ENCODE measurements at regions not wholly inside any gene's neighbourhood (a gene's known extent, or its start where the extent isn't known, plus 50 kb on each side); places are given as distances from the start of the nearest gene placed in this dataset.

DNA sequence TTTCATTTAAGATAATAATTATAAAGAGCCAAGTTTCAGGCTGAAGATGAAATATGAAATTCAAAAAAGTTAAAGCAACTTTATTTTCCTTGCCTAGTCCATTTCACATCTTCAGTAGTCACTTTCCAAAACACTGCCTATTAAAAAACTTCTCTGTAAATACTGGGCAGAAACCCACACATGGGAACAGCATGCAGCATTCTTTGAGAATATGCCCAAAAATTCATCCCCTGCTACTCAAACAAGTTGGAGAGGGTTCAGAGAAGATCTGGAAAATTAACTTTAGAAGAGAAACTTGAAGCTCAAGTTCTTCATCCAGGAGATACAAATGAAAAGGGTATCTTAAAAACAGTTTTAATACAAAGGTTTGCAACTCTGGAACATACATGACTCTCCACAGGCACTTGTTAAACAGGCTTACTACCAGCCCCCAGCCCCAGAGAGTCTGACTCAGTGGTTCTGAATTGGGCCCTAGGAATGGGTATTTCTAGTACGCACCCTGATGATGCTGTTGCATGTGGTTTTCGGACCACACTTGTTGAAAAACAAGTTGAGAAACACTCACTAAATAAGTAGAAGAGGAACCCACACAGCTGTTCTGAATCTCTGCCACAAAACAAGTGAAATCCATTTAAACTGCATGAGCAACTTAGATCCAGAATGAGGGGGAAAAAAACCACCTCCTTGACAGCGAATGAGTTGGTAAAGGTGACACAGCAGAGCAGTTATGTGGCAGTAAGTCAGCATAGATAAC, 329.1 kb downstream of the SATB2 start:
- no peak overlapping the region for H3K4me3 Mint-ChIP-seq
- no peaks in the 10 kb centered on the region for H3K36me3 ChIP-seq (ENCODE audit: insufficient read depth, low read length)
- H3K36me3 Mint-ChIP-seq (ENCODE audit: low read depth): no peaks in the 10 kb centered on the region
- H3K4me3 ChIP-seq (ENCODE audit: low read length): no peak overlapping the region
- intact Hi-C loops (cut with DNase I, micrococcal nuclease): no loop called here
- no peaks in the 10 kb centered on the region for H3K4me1 ChIP-seq (ENCODE audit: insufficient read depth, low read length)
- H3K27ac ChIP-seq (ENCODE audit: low read depth in 1 of 2, low read length in 2 of 2): no peak overlapping the region
- DNase-seq: no peak
- H3K4me1 Mint-ChIP-seq (ENCODE audit: low read depth): no peaks in the 10 kb centered on the region
- ChIA-PET POLR2A (no interaction called here), CTCF (no interaction called here)
- TF ChIP-seq, protein P1, sequence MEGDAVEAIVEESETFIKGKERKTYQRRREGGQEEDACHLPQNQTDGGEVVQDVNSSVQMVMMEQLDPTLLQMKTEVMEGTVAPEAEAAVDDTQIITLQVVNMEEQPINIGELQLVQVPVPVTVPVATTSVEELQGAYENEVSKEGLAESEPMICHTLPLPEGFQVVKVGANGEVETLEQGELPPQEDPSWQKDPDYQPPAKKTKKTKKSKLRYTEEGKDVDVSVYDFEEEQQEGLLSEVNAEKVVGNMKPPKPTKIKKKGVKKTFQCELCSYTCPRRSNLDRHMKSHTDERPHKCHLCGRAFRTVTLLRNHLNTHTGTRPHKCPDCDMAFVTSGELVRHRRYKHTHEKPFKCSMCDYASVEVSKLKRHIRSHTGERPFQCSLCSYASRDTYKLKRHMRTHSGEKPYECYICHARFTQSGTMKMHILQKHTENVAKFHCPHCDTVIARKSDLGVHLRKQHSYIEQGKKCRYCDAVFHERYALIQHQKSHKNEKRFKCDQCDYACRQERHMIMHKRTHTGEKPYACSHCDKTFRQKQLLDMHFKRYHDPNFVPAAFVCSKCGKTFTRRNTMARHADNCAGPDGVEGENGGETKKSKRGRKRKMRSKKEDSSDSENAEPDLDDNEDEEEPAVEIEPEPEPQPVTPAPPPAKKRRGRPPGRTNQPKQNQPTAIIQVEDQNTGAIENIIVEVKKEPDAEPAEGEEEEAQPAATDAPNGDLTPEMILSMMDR (IDR thresholded peaks at IDR 0.05): no peak
- H3K27ac Mint-ChIP-seq: no peak overlapping the region
- no peaks in the 10 kb centered on the region for H3K27me3 Mint-ChIP-seq
- H3K9me3 Mint-ChIP-seq: no peaks in the 10 kb centered on the region
- H3K9me3 ChIP-seq (ENCODE audit: control insufficient read depth in 1 of 2, insufficient read depth in 1 of 2, low read length in 2 of 2): no peaks in the 10 kb centered on the region
- ATAC-seq (ENCODE audit: poor library complexity): no peak
- no peaks in the 10 kb centered on the region for H3K27me3 ChIP-seq (ENCODE audit: control insufficient read depth in 1 of 2, insufficient read depth in 2 of 2, low read length in 2 of 2)

DNA sequence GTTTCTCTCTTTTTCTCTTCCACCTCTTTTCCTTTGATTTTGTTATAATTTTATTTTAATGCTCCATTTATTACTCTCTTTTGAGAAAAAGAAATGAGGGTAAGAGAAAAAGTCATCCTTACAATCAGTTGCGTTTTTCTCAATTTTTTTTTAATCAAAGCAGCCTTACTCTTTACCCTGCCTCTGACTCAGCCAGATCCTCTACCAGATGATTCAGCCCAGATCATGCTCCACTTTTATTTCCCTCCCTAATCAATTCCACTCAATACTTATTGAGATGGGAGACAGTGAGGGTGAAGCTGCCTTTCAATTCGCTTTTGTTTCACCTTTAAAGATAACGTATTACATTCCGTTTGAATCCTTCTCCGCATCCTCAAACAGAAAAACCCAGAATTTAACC, 337.9 kb downstream of the SATB2 start:
- Histone ChIP-seq H3K4me3 (ENCODE audit: low read length) (no peak overlapping the region), H3K27me3 (ENCODE audit: control insufficient read depth in 1 of 2, insufficient read depth in 2 of 2, low read length in 2 of 2) (no peaks in the 10 kb centered on the region), H3K9me3 (ENCODE audit: control insufficient read depth in 1 of 2, insufficient read depth in 1 of 2, low read length in 2 of 2) (no peaks in the 10 kb centered on the region), H3K36me3 (ENCODE audit: insufficient read depth, low read length) (no peaks in the 10 kb centered on the region), H3K27ac (ENCODE audit: low read depth in 1 of 2, low read length in 2 of 2) (no peak overlapping the region), H3K4me1 (ENCODE audit: insufficient read depth, low read length) (no peaks in the 10 kb centered on the region)
- TF ChIP-seq, protein P1 (IDR thresholded peaks at IDR 0.05): no peak
- no peaks in the 10 kb centered on the region for H3K4me1 Mint-ChIP-seq (ENCODE audit: low read depth)
- CTCF ChIA-PET: no interaction called here
- no peaks in the 10 kb centered on the region for H3K9me3 Mint-ChIP-seq
- no peaks in the 10 kb centered on the region for H3K36me3 Mint-ChIP-seq (ENCODE audit: low read depth)
- DNase-seq: no peak
- intact Hi-C loops (cut with DNase I, micrococcal nuclease): no loop called here
- POLR2A ChIA-PET: no interaction called here
- H3K27ac Mint-ChIP-seq: no peak overlapping the region
- H3K27me3 Mint-ChIP-seq: peaks cover 3% of the 10 kb centered on the region
- no peak overlapping the region for H3K4me3 Mint-ChIP-seq
- no peak for ATAC-seq (ENCODE audit: poor library complexity)

DNA sequence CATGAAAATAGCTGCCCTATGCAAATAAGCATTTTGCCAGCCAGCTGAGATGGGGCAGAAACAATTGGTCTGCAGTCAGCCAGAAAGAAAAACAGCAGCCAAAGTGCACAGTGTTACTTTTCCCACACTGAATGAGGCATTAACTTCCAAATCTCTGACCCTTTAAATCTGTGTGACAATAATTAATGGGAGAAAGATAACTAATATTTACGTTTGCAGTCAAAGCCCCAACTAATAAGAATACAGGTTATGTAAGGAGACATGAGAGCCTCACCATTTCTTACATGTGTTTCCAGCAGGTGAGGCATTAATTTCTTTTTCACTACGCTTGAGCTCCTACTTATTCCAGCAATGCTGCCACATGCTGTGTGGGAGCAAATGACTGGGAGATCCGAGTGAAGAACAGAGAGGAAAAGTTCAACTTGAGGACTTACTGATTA, 339.0 kb downstream of the SATB2 start:
- no peak overlapping the region for H3K27ac Mint-ChIP-seq
- intact Hi-C loops (cut with DNase I, micrococcal nuclease): no loop called here
- TF ChIP-seq, protein P1 (IDR thresholded peaks at IDR 0.05): no peak
- H3K36me3 Mint-ChIP-seq (ENCODE audit: low read depth): no peaks in the 10 kb centered on the region
- H3K36me3 ChIP-seq (ENCODE audit: insufficient read depth, low read length): no peaks in the 10 kb centered on the region
- H3K4me1 Mint-ChIP-seq (ENCODE audit: low read depth): no peaks in the 10 kb centered on the region
- DNase-seq: no peak
- H3K27me3 ChIP-seq (ENCODE audit: control insufficient read depth in 1 of 2, insufficient read depth in 2 of 2, low read length in 2 of 2): no peaks in the 10 kb centered on the region
- H3K27ac ChIP-seq (ENCODE audit: low read depth in 1 of 2, low read length in 2 of 2): no peak overlapping the region
- no peak overlapping the region for H3K4me3 ChIP-seq (ENCODE audit: low read length)
- H3K27me3 Mint-ChIP-seq: peaks cover 3% of the 10 kb centered on the region
- no peaks in the 10 kb centered on the region for H3K9me3 Mint-ChIP-seq
- ChIA-PET CTCF (no interaction called here), POLR2A (no interaction called here)
- no peaks in the 10 kb centered on the region for H3K9me3 ChIP-seq (ENCODE audit: control insufficient read depth in 1 of 2, insufficient read depth in 1 of 2, low read length in 2 of 2)
- no peaks in the 10 kb centered on the region for H3K4me1 ChIP-seq (ENCODE audit: insufficient read depth, low read length)
- H3K4me3 Mint-ChIP-seq: no peak overlapping the region
- ATAC-seq (ENCODE audit: poor library complexity): no peak
